NOMO-1 (cell line): ENCODE measurements at regions not wholly inside any gene's neighbourhood (a gene's known extent, or its start where the extent isn't known, plus 50 kb on each side); places are given as distances from the start of the nearest gene placed in this dataset.

Experiments used
- DNase-seq, 2 experiments: peaks; one replicate each; lab custom pipeline; 2025; ENCODE audit not compliant: unreplicated experiment in 2 of 2; lab: John Stamatoyannopoulos, UW

GRCh38 chr4:4642496-4643000 lies 100.7 kb upstream of the STX18 start:
- no peak for DNase-seq

GRCh38 chr4:4641661-4642495 lies 100.0 kb upstream of the STX18 start:
- DNase-seq, result no peak

- DNase-seq, result no peak
Observed at GRCh38 chr4:4641254-4641653, 99.4 kb upstream of the STX18 start.

GRCh38 chr4:4640692-4641091 lies 98.8 kb upstream of the STX18 start:
- no peak for DNase-seq

GRCh38 chr4:4639370-4639769 lies 97.5 kb upstream of the STX18 start:
- DNase-seq, result no peak

GRCh38 chr4:4637710-4638109 lies 95.9 kb upstream of the STX18 start:
- no peak for DNase-seq

GRCh38 chr4:4633431-4633830 lies 91.6 kb upstream of the STX18 start:
- no peak for DNase-seq

- no peak for DNase-seq
Observed at GRCh38 chr4:4631150-4631549, 89.3 kb upstream of the STX18 start.

GRCh38 chr4:4627906-4628305 lies 86.1 kb upstream of the STX18 start:
- no peak for DNase-seq

- DNase-seq, result no peak
Observed at GRCh38 chr4:4627111-4627510, 85.3 kb upstream of the STX18 start.

- DNase-seq, result peak in 1 of 2 experiments; percentile 9
Observed at GRCh38 chr4:4625488-4625887, 83.6 kb upstream of the STX18 start.

- no peak for DNase-seq
Observed at GRCh38 chr4:4624276-4624897, 82.5 kb upstream of the STX18 start.

- no peak for DNase-seq
Observed at GRCh38 chr4:4619821-4620220, 78.0 kb upstream of the STX18 start.

GRCh38 chr4:4618847-4619246 lies 77.0 kb upstream of the STX18 start:
- DNase-seq, result no peak

- DNase-seq, result no peak
Observed at GRCh38 chr4:4614925-4615678, 73.3 kb upstream of the STX18 start.

GRCh38 chr4:4613641-4614286 lies 71.9 kb upstream of the STX18 start:
- DNase-seq, result no peak

GRCh38 chr4:4613126-4613465 lies 71.2 kb upstream of the STX18 start:
- DNase-seq, result no peak

GRCh38 chr4:4610672-4611071 lies 68.8 kb upstream of the STX18 start:
- DNase-seq, result no peak

GRCh38 chr4:4609622-4610334 lies 67.9 kb upstream of the STX18 start:
- no peak for DNase-seq

GRCh38 chr4:4608214-4608537 lies 66.3 kb upstream of the STX18 start:
- DNase-seq, result no peak
